ENCODE measurements at regions not wholly inside any gene's neighbourhood (a gene's known extent, or its start where the extent isn't known, plus 50 kb on each side); places are given as distances from the start of the nearest gene placed in this dataset.
"Not testable (repeated sequence)": the region's sequence is repeated elsewhere in the genome, so short reads cannot be mapped to it uniquely, and the experiment has no call there.

GRCh38 chr12:75943730-75944096 is 87.9 kb downstream of the PHLDA1 start:
- no peak for DNase-seq (ENCODE audit: low read depth)

- not testable (repeated sequence) for DNase-seq (ENCODE audit: low read depth)
These were observed 89.9 kb downstream of the PHLDA1 start for GRCh38 chr12:75941661-75942060.

- DNase-seq (ENCODE audit: low read depth) = no peak
These were observed 92.4 kb downstream of the PHLDA1 start for GRCh38 chr12:75939016-75939642.

DNA sequence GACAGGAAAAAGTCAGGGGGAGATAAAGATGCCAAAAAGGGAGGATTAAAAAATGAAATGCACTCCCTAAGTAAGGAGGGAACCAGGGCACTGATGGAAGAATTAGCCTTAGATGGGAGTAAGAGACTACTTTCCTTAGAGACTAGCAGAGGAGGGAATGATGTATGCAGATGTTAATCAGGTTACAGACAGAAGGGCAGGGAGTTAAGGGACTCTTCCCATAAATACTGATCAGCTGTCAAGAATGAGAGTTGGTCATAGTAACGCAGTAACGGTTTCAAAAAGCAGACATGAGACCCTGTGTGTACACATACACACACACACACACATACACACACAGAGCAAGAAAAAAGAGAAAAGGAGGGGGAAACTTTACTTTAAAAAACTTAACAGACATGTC is 93.4 kb downstream of the PHLDA1 start:
- no peak for DNase-seq (ENCODE audit: low read depth)

GRCh38 chr12:75937486-75937885 is 94.1 kb downstream of the PHLDA1 start:
- no peak for DNase-seq (ENCODE audit: low read depth)

GRCh38 chr12:75936515-75937440 is 94.8 kb downstream of the PHLDA1 start:
- DNase-seq (ENCODE audit: low read depth) = no peak

GRCh38 chr12:75935539-75936242 is 95.9 kb downstream of the PHLDA1 start:
- DNase-seq (ENCODE audit: low read depth) = no peak

GRCh38 chr12:75933101-75933500 is 98.5 kb downstream of the PHLDA1 start:
- no peak for DNase-seq (ENCODE audit: low read depth)

GRCh38 chr12:75932241-75932640 is 99.3 kb downstream of the PHLDA1 start:
- no peak for DNase-seq (ENCODE audit: low read depth)

DNA sequence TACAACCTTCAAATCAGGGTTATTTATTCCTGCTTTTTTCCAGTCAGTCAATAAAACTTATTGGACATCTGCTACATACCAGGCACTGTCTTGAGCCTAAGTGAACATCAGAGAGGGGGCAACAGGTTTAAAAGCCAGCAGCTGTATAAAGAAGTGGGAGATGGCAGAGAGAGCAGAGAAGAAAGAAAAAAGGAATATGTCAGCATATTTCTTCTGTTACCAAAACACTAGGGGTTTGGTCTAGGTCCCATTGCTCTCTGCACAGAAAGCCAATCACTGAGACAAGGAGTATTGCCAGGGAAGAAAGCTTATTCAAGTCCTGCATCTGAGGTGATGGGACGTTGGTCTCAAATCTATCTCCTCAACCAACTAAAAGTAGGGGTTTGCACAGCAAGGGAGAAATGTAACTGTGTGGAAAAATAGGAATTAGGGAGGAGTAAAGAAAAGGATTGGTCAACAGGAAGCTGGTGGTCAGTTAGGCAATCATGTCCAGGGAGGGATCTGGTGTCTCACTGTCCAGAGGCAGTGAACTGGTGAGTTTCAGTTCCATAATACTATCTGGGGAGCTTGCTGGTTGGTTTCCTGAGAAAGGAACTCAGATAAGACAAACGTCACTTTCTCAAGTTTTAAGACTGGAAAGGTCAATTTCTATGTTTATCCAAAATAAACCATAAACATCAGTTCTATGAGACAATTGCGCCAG is 107.5 kb downstream of the PHLDA1 start:
- DNase-seq (ENCODE audit: low read depth) = no peak

DNA sequence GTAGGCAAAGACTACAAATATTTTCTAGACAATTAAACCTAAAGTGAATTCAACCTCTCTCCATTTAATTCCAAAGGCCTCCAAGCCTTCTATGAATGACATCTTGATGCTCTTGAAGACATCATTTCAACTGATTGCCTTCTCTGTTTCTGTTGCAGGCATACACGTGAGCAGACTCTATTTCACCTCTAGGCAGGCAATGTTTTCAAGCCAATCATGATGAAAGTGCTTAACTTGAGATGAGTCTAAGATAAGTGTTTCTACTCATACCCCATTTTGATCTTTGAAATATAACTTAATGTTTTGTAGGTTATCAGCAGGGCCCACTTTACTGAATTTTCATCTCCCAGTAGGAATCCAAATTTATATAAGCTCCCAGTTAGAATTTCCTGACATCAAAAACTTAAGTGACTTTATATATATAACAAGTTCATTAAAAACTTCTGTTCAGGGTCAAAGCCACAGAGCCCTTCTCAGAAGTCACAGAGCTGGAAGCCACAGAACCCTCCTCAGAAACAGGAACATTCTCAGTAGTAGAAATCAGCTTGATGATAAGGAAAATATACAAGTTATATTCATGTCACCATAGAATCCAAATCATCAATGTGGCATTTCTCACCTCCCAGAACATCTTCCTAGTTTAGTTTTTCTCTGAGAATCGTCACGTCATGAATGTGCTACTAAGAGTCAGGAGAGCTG is 108.5 kb downstream of the PHLDA1 start:
- DNase-seq (ENCODE audit: low read depth) = no peak

GRCh38 chr12:75921622-75922289 is 109.8 kb downstream of the PHLDA1 start:
- no peak for DNase-seq (ENCODE audit: low read depth)

- DNase-seq (ENCODE audit: low read depth) = no peak
These were observed 113.9 kb downstream of the PHLDA1 start for GRCh38 chr12:75917715-75918114.

DNA sequence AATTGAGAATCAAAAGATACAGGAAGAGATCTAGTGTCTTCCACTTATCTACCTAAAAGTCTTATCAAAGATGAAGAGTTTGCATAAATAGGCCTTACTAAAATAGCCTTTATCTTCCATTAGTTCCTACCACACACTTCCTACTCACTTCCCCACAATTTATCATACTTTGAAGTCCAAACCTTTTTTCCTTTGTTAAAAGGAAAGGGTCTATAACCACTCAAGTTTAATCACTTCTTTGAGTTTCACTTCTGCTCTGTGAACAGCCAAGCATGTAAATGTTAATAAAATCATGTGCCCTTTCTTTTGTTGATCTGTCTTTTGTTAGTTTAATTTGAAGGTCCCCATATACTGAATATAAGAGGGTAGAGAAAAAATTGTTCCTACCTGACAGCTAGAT is 114.5 kb downstream of the PHLDA1 start:
- DNase-seq (ENCODE audit: low read depth) = no peak

- no peak for DNase-seq (ENCODE audit: low read depth)
These were observed 117.8 kb downstream of the PHLDA1 start for GRCh38 chr12:75913502-75914351.

GRCh38 chr12:75909714-75910656 is 121.6 kb downstream of the PHLDA1 start:
- no peak for DNase-seq (ENCODE audit: low read depth)

DNA sequence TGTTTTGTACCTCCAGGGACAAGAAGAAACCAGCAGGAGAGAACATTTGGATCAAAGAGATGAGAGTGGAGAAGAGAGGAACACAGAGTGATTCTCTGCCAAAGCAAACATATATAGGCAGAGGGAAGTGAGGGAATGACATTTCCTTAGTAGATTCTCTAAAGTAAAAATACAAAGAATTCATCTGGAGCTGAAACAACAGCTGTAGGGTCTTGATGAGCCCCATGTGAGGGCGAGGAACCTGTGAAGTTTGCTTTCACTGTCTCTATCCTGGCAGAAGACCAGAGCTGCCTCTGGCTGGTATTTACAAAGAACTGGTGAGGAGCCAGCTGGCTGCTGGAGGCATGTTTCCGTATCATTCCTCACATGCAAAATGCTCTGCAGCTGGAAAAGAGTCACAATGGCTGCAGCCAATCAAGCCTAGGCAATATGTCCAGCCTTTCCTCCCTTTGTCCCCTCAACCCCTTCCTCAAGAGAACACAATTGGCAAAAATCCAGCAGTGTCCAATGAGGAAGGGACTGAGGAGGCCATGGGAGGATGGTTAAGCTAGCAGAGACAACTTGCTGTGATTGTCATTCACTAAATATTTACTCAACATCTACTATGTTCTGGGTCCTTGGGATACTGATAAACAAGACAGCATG is 122.5 kb downstream of the PHLDA1 start:
- no peak for DNase-seq (ENCODE audit: low read depth)

GRCh38 chr12:75905922-75906321 is 125.7 kb downstream of the PHLDA1 start:
- DNase-seq (ENCODE audit: low read depth) = no peak

Measured in activated T-helper 1 cell treated with Interleukin-2 at 50 U/mL for 16 hours (primary cell).